Naive thymus-derived CD4-positive, alpha-beta T cell (primary cell): ENCODE measurements at regions not wholly inside any gene's neighbourhood (a gene's known extent, or its start where the extent isn't known, plus 50 kb on each side); places are given as distances from the start of the nearest gene placed in this dataset.

Experiments
- ATAC-seq: fragments of 150-1000 bp; cut with Tn5 transposase; 2 replicates; pipeline ENCODE4 v1.10.0; 2021; ENCODE audit warnings: mild to moderate bottlenecking, moderate library complexity
- CTCF ChIA-PET: fragments of 350-600 bp; sonication (Branson Sonifier 250); formaldehyde crosslinking; loops from one replicate; lab custom pipeline; 2021; ENCODE audit warnings: antibody characterized with exemption; lab: Charles Lee
- POLR2A ChIA-PET: fragments of 350-600 bp; sonication (Branson Sonifier 250); formaldehyde crosslinking; loops from one replicate; lab custom pipeline; 2021; ENCODE audit warnings: antibody characterized with exemption, inconsistent platforms; lab: Charles Lee
- DNase-seq, 9 donors: peaks; one replicate each; pipeline versions ENCODE4 v3.0.0 to v3.0.0-alpha.2; 2020 to 2022; ENCODE audit warnings: mixed read lengths in 1 of 9
- H3K27ac ChIP-seq: one replicate; pipeline ENCODE4 v1.7.0; 2013; ENCODE audit warnings: mild to moderate bottlenecking, low read depth, low read length, moderate library complexity
- H3K27me3 ChIP-seq, 2 donors: one replicate each; pipeline ENCODE4 v1.7.0; 2013; ENCODE audit warnings: low read length in 2 of 2, mild to moderate bottlenecking in 2 of 2, moderate library complexity in 2 of 2; ENCODE audit not compliant: control insufficient read depth in 2 of 2, insufficient read depth in 2 of 2
- H3K36me3 ChIP-seq, 3 experiments: 1 replicate in 2 of 3; 2 replicates in 1 of 3; pipeline ENCODE4 v1.7.0; 2013; ENCODE audit warnings: low read length in 3 of 3, mild to moderate bottlenecking in 3 of 3, moderate library complexity in 1 of 3; ENCODE audit not compliant: insufficient read depth in 3 of 3, control insufficient read depth in 2 of 3
- H3K4me1 ChIP-seq, 2 donors: one replicate each; pipeline ENCODE4 v1.7.0; 2013; ENCODE audit warnings: low read length in 2 of 2, mild to moderate bottlenecking in 2 of 2, moderate library complexity in 1 of 2; ENCODE audit not compliant: control insufficient read depth in 2 of 2, insufficient read depth in 2 of 2
- H3K4me3 ChIP-seq: 2 replicates; pipeline ENCODE4 v1.7.0; 2013; ENCODE audit warnings: mild to moderate bottlenecking, low read length
- H3K9me3 ChIP-seq, 3 experiments: 1 replicate in 2 of 3; 2 replicates in 1 of 3; pipeline ENCODE4 v1.7.0; 2013; ENCODE audit warnings: low read length in 3 of 3; ENCODE audit not compliant: control insufficient read depth in 2 of 3
- H3K27ac Mint-ChIP-seq, 9 donors: one replicate each; pipeline ENCODE4 v1.8.0; 2020 to 2022; ENCODE audit warnings: mixed read lengths in 9 of 9, mild to moderate bottlenecking in 8 of 9, moderate library complexity in 5 of 9, inconsistent platforms in 2 of 9
- H3K27me3 Mint-ChIP-seq, 5 donors: one replicate each; pipeline ENCODE4 v1.8.0; 2021 to 2022; ENCODE audit warnings: mixed read lengths in 5 of 5, mild to moderate bottlenecking in 1 of 5
- H3K36me3 Mint-ChIP-seq, 5 donors: one replicate each; pipeline ENCODE4 v1.8.0; 2020 to 2022; ENCODE audit warnings: mixed read lengths in 5 of 5, mild to moderate bottlenecking in 3 of 5, inconsistent platforms in 1 of 5
- H3K4me1 Mint-ChIP-seq, 7 donors: one replicate each; pipeline ENCODE4 v1.8.0; 2020 to 2022; ENCODE audit warnings: mixed read lengths in 7 of 7, mild to moderate bottlenecking in 3 of 7, inconsistent platforms in 1 of 7
- H3K4me3 Mint-ChIP-seq, 10 donors: one replicate each; pipeline ENCODE4 v1.8.0; 2020 to 2022; ENCODE audit warnings: mild to moderate bottlenecking in 10 of 10, mixed read lengths in 10 of 10, moderate library complexity in 6 of 10, inconsistent platforms in 2 of 10
- H3K9me3 Mint-ChIP-seq, 11 donors: one replicate each; pipeline ENCODE4 v1.8.0; 2020 to 2022; ENCODE audit warnings: mixed read lengths in 11 of 11, mild to moderate bottlenecking in 4 of 11, inconsistent platforms in 1 of 11, moderate library complexity in 1 of 11
- intact Hi-C, 2 donors: fragments of 100-400 bp; cut with micrococcal nuclease; formaldehyde crosslinking; loops; one replicate each; pipeline ENCODE4 v1.15.1; 2023

DNA sequence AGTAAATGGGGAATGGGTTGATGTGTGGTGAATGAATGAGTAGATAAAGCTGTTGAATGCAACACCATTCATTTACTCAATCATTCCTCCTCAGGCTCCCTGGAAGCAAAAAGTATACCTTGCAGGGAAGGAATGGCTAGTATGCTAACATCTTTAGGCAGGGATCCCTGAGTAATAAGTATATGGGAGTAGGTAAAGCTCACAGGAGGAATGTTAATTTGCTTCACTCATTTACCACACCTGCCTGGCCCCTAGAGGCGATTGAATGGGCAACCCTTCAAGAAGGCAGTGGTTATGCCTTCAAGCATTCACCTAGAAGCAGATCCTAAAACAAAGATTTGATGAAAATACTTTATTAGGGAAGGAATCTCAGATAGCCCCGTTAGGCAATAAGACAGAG lies 208.7 kb upstream of the GADL1 start:
- CTCF ChIA-PET = no interaction called here

DNA sequence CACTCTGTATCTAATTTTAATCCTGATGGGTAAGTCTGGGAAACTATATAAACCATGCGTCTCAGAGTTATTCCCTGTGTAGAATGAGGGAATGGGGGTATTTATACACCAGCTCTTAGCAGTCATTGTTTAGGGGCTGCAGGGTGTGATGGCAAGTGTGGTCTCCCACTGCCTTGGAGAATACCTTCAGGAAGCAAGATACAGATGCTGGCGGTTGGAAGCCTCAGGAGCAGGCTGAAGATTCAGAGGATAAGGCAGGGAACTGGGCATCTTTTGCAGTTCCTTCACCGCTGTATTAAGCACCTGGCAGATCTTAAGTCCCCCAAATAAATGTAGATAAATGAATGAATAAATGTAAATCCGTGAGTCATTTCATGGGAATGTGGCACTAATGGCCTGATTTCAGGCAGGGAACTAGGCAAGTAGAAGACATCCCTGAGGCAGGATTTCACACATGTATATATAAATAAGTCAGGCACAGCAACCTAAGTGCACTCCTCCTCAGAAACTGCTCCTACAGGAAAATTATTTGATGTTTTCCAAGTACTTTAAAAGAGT lies 209.2 kb upstream of the GADL1 start:
- H3K4me3 ChIP-seq = no peak overlapping the region
- Mint-ChIP-seq H3K9me3 (peaks cover 0 to 9% (median 0%) of the 10 kb centered on the region in 11 donors), H3K27ac (no peak overlapping the region), H3K36me3 (peaks cover 0 to 9% (median 1%) of the 10 kb centered on the region in 5 donors), H3K27me3 (no peaks in the 10 kb centered on the region), H3K4me1 (peaks cover 0 to 26% (median 4%) of the 10 kb centered on the region in 7 donors), H3K4me3 (no peak overlapping the region)
- H3K27me3 ChIP-seq = no peaks in the 10 kb centered on the region
- no peaks in the 10 kb centered on the region for H3K9me3 ChIP-seq
- ATAC-seq (no peak), DNase-seq (no peak)
- no peaks in the 10 kb centered on the region for H3K36me3 ChIP-seq
- CTCF ChIA-PET = no interaction called here
- POLR2A ChIA-PET = no interaction called here
- H3K27ac ChIP-seq = no peak overlapping the region
- intact Hi-C loops = no loop called here
- no peaks in the 10 kb centered on the region for H3K4me1 ChIP-seq

More for the DNA sequence above, 208.7 kb upstream of the GADL1 start:
- H3K36me3 Mint-ChIP-seq = peaks cover 0 to 9% (median 0%) of the 10 kb centered on the region in 5 donors
- no peaks in the 10 kb centered on the region for H3K9me3 ChIP-seq
- H3K27me3 Mint-ChIP-seq = no peaks in the 10 kb centered on the region
- H3K27ac Mint-ChIP-seq = peak overlapping the region in 1 of 9 donors; percentile 7
- no peak overlapping the region for H3K27ac ChIP-seq
- H3K4me1 ChIP-seq = no peaks in the 10 kb centered on the region
- no peak overlapping the region for H3K4me3 ChIP-seq
- intact Hi-C loops = no loop called here
- H3K27me3 ChIP-seq = no peaks in the 10 kb centered on the region
- H3K4me1 Mint-ChIP-seq = peaks cover 0 to 26% (median 4%) of the 10 kb centered on the region in 7 donors
- peaks cover 0 to 9% (median 0%) of the 10 kb centered on the region in 11 donors for H3K9me3 Mint-ChIP-seq
- ATAC-seq = no peak
- POLR2A ChIA-PET = no interaction called here
- H3K4me3 Mint-ChIP-seq = no peak overlapping the region
- no peak for DNase-seq
- no peaks in the 10 kb centered on the region for H3K36me3 ChIP-seq

DNA sequence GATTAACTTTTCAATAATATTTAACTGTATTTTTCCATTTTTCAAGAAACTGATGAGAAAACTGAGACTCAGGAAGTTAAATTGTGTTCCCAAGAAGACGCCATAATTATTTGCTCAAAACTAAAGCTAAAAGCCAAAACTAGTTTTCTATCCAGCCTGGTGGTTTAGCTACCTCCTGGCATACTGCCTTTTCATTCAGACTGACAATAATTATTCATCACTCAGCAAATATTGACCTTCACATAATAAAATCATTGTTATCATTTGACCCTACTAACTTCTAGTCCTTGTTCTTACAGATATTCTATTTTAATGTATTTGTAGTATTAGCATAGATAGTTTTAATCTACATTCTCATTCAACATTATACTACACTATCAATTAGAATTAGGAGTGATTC lies 210.6 kb upstream of the GADL1 start:
- DNase-seq (no peak), ATAC-seq (no peak)
- Histone ChIP-seq H3K4me3 (no peak overlapping the region), H3K27ac (no peak overlapping the region), H3K36me3 (no peaks in the 10 kb centered on the region), H3K4me1 (no peaks in the 10 kb centered on the region), H3K27me3 (no peaks in the 10 kb centered on the region), H3K9me3 (no peaks in the 10 kb centered on the region)
- intact Hi-C loops = no loop called here
- Mint-ChIP-seq H3K9me3 (peaks cover 0 to 10% (median 0%) of the 10 kb centered on the region in 11 donors), H3K27ac (no peak overlapping the region), H3K27me3 (no peaks in the 10 kb centered on the region), H3K36me3 (peaks cover 0 to 9% (median 4%) of the 10 kb centered on the region in 5 donors), H3K4me1 (peaks cover 0 to 26% (median 4%) of the 10 kb centered on the region in 7 donors), H3K4me3 (no peak overlapping the region)
- ChIA-PET CTCF (no interaction called here), POLR2A (interaction anchor here (1.1 kb wide), 1 partner anchor 22 kb away, joined by 3 read pairs; no protein-coding TSS in a partner anchor)

DNA sequence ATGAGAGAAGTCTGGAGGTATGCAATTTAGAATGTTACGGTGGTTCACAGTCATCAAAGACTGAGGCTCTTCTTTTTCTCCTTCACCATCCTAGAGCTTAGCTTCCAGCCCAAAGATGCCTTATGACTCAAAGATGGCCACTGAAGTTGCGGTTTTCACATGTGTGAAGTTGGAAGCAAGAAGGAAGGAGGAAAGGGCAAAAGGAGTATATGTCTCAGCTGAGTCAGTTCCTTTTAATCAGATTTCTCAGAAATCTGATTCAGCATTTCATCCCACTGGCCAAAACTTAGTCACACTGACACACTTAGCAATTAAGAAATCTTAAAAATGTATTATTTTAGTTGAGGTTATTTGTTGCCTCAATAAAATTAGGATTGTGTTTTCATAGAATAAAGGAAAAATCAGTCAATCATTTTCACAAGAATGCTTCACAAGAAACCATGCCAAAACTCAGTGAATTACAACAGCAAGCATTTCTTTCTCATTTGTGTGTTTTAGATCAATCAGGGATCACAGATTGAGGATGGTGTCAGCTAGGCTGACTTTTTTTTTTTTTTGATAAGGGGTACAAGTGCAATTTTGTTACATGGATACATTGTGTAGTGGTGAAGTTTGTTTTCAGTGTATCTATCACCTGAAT lies 211.1 kb upstream of the GADL1 start:
- ChIA-PET POLR2A (interaction anchor here (1.1 kb wide), 1 partner anchor 22 kb away, joined by 3 read pairs; no protein-coding TSS in a partner anchor), CTCF (no interaction called here)
- peaks cover 0 to 9% (median 4%) of the 10 kb centered on the region in 5 donors for H3K36me3 Mint-ChIP-seq
- intact Hi-C loops = no loop called here
- no peak for ATAC-seq
- Histone ChIP-seq H3K9me3 (no peaks in the 10 kb centered on the region), H3K4me3 (no peak overlapping the region), H3K4me1 (no peaks in the 10 kb centered on the region), H3K27ac (no peak overlapping the region), H3K27me3 (no peaks in the 10 kb centered on the region), H3K36me3 (no peaks in the 10 kb centered on the region)
- DNase-seq = peak in 1 of 9 donors; percentile 30
- no peaks in the 10 kb centered on the region for H3K27me3 Mint-ChIP-seq
- H3K27ac Mint-ChIP-seq = peak overlapping the region in 1 of 9 donors; percentile 43
- H3K4me1 Mint-ChIP-seq = peaks cover 0 to 26% (median 4%) of the 10 kb centered on the region in 7 donors
- H3K9me3 Mint-ChIP-seq = peaks cover 0 to 10% (median 0%) of the 10 kb centered on the region in 11 donors
- no peak overlapping the region for H3K4me3 Mint-ChIP-seq

DNA sequence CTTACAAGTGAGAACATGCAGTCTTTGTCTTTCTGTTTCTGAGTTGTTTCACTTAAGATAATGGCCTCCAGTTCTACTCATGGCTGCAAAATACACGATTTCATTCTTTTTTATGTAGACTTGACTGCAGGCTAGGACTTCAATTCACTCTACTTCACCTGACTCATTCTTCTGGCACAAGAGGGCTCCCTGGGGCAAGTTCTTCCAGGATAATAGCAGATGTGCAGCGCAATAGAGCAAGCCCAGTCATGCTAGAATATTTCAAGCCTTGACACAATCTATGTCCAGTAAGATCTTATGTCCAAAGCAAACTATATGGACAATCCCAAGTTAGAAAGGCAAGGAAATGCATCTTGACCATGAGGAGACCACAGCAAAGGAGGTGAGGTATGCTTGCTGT lies 211.7 kb upstream of the GADL1 start:
- Histone ChIP-seq H3K36me3 (no peaks in the 10 kb centered on the region), H3K9me3 (no peaks in the 10 kb centered on the region), H3K4me1 (no peaks in the 10 kb centered on the region), H3K27ac (no peak overlapping the region), H3K4me3 (no peak overlapping the region), H3K27me3 (no peaks in the 10 kb centered on the region)
- H3K27me3 Mint-ChIP-seq = no peaks in the 10 kb centered on the region
- H3K4me3 Mint-ChIP-seq = no peak overlapping the region
- DNase-seq (no peak), ATAC-seq (no peak)
- H3K27ac Mint-ChIP-seq = no peak overlapping the region
- peaks cover 0 to 26% (median 4%) of the 10 kb centered on the region in 7 donors for H3K4me1 Mint-ChIP-seq
- POLR2A ChIA-PET = no interaction called here
- H3K36me3 Mint-ChIP-seq = peaks cover 0 to 9% (median 4%) of the 10 kb centered on the region in 5 donors
- CTCF ChIA-PET = no interaction called here
- H3K9me3 Mint-ChIP-seq = peaks cover 0 to 10% (median 0%) of the 10 kb centered on the region in 11 donors
- intact Hi-C loops = no loop called here

DNA sequence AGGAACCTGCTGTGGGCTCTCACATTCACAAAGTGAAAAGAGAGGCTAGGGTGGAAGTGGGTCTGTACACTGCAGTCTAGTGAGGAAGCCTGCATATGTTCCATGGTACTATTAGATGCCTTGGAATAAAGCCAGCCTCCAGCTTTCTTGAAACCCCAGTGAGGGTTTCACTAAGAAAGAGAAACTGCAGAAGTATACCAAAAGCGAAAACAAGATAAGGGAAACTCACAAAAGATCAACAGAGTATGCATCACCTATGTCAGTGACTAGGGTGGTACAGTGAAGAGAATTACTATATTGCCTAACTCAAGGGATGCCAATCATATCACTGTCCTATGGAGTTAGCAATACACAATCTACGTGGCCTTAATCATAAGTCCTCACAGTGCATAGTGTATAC lies 212.5 kb upstream of the GADL1 start:
- ChIA-PET CTCF (no interaction called here), POLR2A (no interaction called here)
- Histone ChIP-seq H3K27me3 (no peaks in the 10 kb centered on the region), H3K36me3 (no peaks in the 10 kb centered on the region), H3K9me3 (no peaks in the 10 kb centered on the region), H3K4me3 (no peak overlapping the region), H3K27ac (no peak overlapping the region), H3K4me1 (no peaks in the 10 kb centered on the region)
- Mint-ChIP-seq H3K27me3 (no peaks in the 10 kb centered on the region), H3K36me3 (peaks cover 0 to 9% (median 4%) of the 10 kb centered on the region in 5 donors), H3K9me3 (peaks cover 0 to 13% (median 0%) of the 10 kb centered on the region in 11 donors), H3K27ac (peak overlapping the region in 1 of 9 donors; percentile 11), H3K4me1 (peaks cover 0 to 24% (median 0%) of the 10 kb centered on the region in 7 donors), H3K4me3 (no peak overlapping the region)
- intact Hi-C loops = no loop called here
- DNase-seq = no peak
- no peak for ATAC-seq

DNA sequence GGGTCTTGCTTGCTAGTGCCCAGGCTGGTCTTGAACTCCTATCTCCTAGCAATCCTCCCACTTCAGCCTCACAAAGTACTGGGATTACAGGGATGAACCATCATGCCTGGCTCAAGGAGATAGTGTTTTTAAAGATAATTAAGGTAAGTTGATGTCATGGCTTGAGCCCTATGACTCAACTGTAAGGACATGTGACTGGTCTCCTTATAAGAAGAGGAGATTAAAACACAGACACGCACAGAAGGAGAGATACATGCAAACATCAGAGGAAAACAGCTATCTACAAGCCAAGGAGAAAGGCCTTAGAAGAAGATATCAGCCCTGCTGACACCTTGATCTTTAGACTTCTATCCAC lies 220.4 kb upstream of the GADL1 start:
- DNase-seq = no peak
- POLR2A ChIA-PET = no interaction called here
- no peaks in the 10 kb centered on the region for H3K4me1 ChIP-seq
- Mint-ChIP-seq H3K9me3 (peaks cover 0 to 20% (median 4%) of the 10 kb centered on the region in 11 donors), H3K27me3 (no peaks in the 10 kb centered on the region), H3K4me1 (no peaks in the 10 kb centered on the region), H3K36me3 (peaks cover 0 to 5% (median 0%) of the 10 kb centered on the region in 5 donors), H3K27ac (no peak overlapping the region), H3K4me3 (no peak overlapping the region)
- CTCF ChIA-PET = no interaction called here
- H3K4me3 ChIP-seq = no peak overlapping the region
- H3K27ac ChIP-seq = no peak overlapping the region
- H3K9me3 ChIP-seq = no peaks in the 10 kb centered on the region
- intact Hi-C loops = no loop called here
- ATAC-seq = no peak
- H3K36me3 ChIP-seq = no peaks in the 10 kb centered on the region
- no peaks in the 10 kb centered on the region for H3K27me3 ChIP-seq
